ENCODE measurements at regions not wholly inside any gene's neighbourhood (a gene's known extent, or its start where the extent isn't known, plus 50 kb on each side); places are given as distances from the start of the nearest gene placed in this dataset.
"Not testable (repeated sequence)": the region's sequence is repeated elsewhere in the genome, so short reads cannot be mapped to it uniquely, and the experiment has no call there.

DNA sequence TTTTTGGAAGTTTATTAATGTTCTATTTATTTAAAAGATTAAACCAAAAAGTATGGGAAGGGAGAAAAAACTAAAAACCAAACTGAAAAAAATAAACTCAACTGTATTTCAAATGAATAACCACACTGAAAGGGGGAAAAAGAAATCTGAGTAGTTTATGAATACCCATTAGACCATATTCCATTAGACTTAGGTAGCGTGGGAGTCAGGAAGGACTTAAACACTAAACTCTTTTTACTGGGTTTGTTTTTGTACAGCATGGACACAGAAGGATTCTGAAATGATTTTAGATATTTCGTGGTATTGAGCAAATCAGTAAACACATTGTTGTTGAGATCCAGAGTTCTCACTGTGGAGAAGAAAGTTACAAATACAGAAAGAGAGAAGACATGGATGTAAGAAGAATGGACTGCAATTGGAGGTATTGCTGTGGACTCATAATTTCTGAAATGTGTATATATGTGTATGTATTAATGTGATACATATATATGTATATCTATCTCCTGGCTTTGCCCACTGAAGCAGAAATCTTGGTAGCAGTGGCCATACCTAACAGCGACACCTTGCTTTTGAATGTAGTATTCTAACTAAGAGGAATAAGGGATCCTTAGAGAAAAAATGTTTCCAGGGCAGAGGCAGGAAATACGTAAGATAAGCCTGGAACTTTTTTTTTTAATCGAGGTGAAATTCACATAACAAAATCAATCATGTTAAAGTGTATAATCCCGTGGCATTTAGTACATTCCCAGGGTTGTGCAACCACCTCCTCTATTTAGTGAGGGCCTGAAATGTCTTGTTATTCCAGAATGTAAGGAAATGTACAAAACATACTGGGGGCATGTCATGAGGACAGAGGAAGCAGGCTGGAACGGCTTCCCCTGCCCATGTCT, 228.8 kb downstream of the SMARCA2 start:
- DNase-seq (ENCODE audit: low spot score): no peak

DNA sequence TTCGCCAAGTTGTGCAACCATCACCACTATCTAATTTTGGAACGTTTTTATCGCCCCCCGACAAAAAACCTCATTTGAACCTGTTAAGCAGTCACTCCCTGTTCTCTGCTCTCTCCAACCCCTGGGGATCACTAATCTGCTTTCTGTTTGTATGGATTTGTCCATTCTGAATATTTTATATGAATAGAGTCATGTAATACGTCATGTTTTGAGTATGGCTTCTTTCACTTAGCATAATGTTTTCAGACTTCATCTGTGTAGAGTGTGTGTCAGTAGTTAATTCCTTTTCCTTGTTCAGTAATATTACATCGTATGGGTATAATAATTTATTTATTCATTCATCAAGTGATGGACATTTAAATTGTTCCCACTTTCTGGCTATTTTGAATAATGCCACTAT, 232.2 kb downstream of the SMARCA2 start:
- no peak for DNase-seq (ENCODE audit: low spot score)

DNA sequence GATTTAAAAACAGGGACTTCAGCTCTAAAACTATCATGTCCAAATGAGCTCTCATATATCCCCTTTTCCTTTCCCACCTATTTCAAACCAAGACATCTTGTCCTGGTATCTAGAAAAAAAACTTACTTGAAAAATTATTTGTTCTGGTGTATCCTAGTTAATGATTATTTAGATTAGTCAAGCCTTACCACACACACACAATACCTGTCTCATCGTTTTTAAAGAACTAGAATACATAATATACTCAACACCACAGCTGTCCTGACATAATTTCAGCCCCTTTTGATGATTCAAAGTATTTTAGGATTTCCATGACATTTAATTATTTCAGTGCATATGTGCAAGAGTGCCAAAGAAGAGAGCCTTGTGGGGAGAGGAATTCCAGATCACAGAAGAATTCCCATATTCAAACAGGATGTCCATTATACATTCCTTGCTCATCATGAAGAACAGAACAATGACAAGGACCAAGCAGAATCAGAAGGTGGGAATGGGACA, 233.7 kb downstream of the SMARCA2 start:
- no peak for DNase-seq (ENCODE audit: low spot score)

DNA sequence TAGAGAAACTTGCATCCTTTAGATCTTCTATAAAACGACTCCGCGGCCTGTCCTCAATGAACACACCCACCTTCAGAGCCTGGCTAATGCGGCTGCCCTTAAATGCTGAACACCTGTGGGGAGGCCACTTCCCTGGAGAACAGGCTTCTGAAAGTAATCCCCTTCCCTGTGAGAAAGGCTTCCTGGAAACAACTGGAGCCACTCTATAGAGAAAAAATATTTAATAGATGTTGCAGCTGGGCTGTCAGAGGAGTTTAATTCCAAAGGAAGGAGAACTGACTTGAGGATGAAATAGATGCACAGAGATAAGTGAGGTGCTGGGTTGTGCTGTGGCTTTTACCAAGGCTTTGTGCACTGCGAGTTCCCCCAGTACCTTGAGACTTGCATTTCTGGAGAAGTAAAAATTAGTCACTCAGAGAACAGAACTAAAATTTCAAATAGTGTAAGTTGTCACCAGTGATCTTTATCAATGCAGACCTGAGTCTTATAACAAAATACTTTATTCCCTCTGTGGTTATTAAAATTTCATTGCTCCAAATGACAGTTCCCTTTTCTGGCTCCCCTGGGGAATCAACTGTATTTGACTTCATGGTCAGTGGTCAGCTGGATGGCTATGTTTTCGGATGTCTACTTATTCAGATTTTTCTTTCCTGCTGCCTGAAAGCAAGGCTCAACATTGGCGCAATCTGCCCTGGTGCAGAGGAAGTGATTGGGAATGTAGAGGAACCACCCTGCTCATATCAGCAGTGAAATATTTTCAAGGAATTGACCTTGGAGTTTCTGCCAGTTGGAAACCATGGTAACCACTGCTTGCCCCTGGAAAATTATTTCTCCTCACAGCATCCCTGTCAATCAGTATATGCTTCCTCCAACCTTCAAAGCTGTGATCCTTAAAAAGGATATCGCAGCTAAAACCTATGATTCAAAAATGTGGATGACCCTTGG, 238.8 kb downstream of the SMARCA2 start:
- DNase-seq (ENCODE audit: low spot score): no peak

DNA sequence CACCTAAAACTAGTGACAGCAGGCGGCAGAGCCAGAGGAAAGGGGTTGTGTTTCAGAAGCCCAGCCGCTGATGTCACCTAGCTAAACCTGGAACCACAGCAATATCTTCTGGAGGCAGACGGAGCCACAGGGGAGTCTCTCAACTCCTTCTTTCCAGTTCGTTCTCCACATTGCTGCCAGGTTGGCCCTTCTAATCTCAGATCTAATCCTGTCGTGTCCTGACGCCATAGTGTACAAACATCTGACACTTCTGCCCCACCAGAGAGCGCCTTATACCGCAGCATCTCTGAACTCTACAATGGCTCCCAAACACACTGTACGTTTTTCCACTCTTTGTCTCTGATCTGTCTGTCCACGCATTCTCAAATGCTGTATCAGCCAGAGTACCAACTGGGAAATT, 240.0 kb downstream of the SMARCA2 start:
- DNase-seq (ENCODE audit: low spot score): no peak

DNA sequence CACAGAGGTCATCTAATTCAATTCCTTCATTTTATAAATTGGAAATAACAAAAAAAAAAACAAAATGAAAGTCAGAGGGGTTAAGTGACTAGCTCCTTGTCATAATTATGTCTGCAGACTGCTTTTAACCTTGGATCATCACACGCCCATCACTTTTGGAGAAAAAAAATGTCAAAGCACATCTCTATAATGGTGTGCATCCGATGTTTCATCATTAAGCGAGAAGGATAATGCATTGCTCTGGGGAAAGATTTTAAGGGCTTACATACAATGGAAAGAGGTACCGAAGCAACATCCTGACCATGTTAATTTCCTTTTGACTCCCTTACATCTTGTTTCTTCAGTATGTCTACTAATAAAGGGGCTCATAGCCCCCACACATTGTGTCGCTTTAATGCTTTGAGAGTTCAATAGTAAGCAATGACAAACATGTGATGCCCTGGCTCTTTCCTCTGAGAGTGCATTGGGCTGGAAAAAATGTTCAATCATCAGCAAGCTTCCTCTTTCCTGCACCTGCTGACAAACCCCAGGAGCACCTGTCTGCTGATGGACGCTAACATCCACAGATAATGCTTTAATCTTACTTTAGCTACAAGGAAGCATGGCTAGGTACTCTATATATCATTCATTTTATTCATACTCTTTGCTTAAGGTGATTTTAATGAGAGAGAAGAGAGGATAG, 242.2 kb downstream of the SMARCA2 start:
- DNase-seq (ENCODE audit: low spot score): no peak

DNA sequence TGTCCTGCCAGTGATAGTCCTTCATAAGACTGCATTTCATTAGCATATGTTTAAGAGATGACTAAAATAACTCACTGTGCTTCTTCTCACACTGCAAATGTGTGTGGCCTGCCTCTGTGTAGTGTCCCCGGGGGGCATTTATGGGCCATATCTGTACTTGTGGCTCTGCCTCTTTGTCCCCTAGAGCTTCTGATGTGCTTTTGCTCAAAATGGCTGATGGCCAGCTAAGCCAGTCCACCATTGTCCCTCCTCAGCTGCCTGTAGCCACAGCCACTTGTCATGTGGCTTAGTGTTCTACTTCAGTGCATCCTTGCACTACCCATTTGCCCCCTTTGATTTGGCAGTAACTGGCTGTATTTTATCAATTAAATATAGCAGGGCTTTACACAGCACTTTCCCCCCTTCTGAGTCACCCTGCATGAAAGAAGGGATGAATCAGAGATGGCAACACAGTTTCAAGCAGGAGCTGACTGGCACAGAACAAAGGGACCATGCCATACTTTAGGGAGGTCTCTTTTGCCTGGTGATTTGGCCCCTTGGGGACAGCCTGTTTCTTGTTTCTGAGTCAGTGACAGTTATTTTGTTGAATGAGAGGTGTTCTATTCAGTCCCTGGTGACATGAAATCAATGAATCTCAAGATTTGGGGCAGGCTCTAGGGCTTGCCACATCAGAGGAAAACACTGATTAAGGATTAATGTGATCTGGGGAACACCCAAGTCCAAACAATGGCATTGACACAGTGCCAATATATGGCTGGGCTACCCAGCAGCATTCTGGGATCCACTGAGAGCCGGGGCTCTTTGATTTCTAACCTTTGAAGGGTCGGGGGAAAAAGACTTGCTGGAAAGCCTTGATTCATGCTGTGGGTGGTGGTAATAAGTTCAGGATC, 245.5 kb downstream of the SMARCA2 start:
- DNase-seq (ENCODE audit: low spot score): peak; percentile 65

DNA sequence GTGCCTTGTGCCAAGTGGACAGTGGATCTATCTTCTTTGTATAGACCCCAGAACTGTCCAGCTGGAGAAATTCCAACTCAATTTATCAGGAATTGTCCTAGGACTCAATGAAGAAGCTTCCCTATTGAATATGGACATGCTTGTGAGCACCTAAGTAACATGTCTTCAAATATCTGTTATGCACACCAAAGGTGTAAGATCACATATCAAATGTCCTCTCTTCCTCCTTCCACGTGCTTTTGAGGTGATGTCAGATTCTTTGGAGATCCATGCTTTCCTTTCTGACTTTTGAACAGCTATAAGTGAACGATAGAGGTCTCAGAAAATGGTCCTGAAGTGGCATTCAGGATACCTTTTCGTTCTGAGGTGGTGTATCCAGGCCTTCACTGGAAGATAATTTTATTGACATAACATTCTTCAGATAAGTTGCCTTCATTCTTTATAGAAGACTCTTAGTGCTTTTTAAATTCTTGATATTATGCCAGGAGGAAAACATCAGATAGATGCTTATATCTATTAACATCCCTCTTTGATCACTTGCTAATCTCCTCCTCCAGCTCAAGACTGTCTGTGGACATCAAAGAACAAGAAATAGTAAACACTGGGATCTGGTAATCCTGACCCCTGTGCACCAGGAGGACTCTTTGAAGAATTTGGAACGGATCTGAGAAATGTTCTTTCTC, 246.4 kb downstream of the SMARCA2 start:
- DNase-seq (ENCODE audit: low spot score): no peak

DNA sequence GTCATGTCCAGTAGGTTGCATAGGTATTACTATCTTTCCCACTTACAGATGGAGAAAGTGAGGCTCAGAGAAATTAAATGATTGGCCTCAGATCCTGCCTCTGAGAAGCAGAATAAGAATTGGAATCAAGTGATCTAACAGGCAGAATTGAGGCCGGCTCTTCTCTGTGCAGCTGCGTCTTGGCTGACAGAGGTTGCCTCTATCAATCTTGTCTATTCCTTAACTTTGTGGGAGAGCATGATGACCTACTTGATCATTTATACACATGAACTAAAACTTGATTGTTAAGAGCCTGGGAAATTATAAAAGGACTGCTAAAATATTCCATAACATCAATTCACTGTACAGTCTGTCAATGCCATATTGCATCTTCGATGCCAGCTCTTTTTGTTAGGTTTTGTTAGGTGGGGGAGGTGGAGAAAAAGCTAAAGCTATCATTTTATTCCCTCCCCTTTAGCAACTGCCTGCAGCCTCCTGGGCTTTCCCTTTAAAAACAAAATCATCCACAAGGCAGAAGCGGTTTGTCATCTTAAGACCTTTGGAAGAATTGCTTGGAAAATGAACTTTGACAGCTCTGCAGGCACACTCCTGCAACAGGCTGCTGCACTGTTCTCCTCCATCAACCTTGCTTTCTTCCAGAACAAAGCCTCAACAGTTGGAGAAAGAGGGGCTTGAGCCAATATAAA, 247.4 kb downstream of the SMARCA2 start:
- DNase-seq (ENCODE audit: low spot score): no peak

DNA sequence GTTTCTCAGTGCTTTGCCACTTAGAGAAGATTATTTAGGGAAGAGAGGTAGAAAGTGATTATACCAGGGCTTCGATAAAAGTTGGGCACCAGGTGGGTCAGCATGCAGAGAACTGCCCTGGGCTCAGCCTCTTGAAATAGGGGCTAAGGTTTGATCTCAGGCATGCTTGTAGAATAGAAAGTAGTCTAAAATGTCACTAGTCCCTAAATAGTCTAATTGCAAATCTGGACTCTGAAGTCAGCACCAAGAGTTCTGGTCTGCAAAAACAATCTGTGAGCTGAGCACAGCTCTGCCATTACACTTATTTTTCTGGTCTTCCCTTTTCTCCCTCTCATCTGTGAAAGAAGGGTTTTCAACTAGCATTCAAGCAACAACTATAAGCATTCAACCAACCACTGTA, 248.0 kb downstream of the SMARCA2 start:
- DNase-seq (ENCODE audit: low spot score): no peak

DNA sequence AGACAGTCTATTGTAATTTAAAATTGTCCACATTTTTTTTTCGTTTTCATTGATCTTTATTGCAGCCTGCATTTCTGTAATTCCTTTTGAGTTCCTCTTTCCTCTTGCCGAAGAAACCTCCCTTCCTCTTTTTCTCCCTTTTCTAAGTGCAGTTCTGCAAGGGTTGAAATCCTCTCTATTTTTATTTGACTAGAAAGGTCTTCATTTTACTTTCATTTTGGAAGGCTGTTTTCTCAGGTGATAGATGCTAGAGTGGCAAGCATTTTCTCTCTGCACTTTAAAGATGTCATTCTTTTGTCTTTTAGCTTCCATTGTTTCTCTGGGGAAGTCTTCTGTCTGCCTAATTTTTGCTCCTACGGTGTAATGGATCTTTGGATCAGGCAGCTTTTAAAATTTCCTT, 248.5 kb downstream of the SMARCA2 start:
- DNase-seq (ENCODE audit: low spot score): no peak

DNA sequence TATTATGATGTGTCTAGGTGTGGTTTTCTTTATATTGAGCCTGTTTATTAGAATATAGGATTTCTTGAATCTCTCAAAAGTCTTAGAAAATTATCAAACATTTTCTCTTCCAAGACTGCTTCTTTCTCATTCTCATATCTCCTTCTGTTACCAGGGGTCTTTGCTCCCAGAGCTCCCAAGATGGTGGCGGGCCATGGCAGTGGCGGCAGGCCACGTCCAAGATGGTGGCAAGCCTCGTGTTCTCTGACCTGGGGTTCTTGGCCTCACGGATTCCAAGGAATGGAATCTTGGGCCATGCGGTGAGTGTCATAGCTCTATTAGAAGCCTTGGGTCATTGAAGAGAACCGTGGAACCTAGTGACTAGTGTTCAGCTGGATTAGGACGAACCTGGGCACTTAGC, 248.9 kb downstream of the SMARCA2 start:
- no peak for DNase-seq (ENCODE audit: low spot score)

DNA sequence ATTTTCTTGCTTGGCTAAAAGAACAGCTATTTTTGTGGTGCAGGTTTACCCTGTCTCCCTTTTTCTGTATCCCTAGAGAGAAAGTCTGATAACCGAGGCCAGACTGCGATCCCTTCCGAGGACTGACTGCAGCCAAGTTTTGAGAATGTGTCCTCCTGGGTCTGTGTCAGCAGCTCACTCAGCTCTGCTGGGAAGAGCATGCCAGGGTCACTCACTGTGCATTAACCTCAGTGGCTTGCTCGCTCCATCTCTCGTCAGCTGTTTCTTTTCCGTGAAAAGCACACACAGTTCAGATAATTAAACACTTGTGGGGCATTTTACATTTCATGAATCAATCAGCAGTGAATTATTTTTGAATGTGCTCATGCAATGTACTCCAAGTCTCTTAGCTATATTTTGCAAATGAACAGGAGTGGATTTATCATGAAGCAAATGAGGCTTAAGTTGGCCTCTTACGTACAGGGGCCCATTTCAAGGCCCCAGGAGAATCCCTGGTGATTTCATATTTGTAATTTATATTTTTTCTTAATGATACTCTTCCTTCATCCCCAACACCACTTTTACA, 252.1 kb downstream of the SMARCA2 start:
- DNase-seq (ENCODE audit: low spot score): no peak

DNA sequence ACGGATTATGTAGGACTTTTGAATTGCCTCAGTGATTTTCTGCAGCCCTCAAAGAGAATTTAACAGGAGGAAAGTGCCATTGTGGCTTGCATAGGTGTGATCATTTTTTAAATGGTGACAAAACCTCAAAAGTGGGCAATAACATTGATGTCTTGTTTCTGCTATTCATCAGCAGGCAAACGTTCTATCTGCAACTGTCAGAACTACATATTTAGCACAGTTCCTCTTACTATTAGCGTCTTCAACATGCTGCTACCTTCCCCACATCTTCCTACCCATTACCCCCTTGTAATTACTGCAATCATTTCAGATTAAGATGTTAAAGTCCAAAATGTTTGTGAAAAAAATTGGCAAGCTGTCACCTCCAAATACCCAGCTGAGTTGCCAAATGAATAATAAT, 254.6 kb downstream of the SMARCA2 start:
- no peak for DNase-seq (ENCODE audit: low spot score)

DNA sequence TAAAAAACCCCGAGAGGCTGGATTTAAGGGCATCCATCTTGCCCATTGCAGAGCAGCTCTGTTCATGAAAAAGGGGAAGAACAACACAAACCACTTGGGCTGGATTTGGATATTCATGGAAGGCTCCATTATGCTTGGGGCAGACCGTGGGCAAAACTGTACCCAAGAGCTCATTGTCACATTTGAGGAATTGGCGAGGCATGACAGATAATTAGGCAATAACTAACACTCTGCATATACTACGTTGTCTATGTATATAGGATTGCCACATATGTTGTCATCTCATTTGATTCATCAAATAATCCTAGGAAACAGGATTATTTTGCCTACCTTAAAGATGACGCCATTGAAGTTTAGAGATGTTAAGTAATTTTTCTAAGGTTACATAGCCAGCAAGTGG, 255.4 kb downstream of the SMARCA2 start:
- no peak for DNase-seq (ENCODE audit: low spot score)

DNA sequence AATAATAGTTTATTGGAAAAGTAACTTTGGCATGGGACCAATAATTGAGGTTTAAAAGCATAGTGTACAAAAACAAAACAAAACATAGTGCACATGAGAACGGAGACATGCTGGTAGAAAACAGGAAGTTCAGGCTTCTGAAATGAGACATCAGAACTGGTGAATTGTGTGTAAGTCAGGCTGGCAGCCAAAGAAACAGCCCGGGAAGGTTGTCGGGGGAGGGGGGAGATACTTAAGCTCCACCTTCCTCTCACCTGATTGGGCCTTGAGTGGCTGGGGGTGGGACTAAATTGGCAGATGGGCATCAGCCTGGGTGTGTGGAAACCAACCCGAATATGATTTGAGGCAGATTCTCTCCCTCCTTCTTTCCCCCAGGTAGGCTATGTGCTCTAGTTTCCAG, 256.3 kb downstream of the SMARCA2 start:
- no peak for DNase-seq (ENCODE audit: low spot score)

DNA sequence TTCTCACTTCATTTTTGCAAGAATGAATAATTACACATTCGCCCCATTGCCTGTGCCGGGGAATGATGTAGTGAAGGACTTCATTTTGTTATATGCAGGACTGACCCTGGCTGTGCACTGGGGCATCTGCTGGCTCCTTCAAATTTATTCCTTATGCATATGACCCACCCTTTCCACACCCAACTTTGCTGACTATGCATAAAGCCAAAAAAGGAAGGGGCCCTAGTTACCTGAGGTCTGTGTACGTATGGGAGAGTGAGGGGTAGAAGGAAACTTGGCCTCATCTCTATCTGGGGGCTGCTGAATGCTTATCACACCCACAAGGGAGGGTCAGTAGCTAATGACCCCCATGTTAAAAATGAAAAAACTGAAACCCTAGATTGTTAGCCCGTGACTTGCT, 259.6 kb downstream of the SMARCA2 start:
- DNase-seq (ENCODE audit: low spot score): no peak

DNA sequence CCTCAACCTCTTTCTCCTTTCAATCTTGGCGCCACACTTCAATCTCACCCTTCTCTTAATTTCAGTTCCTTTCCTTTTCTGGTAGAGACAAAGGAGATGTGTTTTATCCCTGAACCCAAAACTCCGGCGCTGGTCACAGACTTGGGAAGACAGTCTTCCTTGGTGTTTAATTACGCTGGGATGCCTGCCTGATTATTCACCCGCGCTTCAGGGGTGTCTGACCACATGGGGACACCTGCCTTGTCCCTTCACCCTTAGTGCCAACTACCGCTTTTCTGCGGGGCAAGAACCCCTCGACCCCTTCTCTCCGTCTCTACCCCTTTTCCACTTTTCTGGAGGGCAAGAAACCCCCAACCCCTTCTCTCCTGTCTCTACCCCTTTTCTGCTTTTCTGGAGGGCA, 261.1 kb downstream of the SMARCA2 start:
- DNase-seq (ENCODE audit: low spot score): no peak

DNA sequence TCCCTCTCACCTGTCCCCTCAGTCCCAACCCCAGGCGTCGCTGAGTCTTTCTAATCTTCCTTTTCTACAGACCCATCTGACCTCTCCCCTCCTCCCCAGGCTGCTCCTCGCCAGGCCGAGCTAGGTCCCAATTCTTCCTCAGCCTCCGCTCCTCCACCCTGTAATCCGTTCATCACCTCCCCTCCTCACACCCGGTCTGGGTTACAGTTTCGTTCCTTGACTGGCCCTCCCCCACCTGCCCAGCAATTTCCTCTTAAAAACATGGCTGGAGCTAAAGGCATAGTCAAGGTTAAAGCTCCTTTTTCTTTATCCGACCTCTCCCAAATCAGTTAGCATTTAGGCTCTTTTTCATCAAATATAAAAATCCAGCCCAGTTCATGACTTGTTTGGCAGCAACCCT, 262.0 kb downstream of the SMARCA2 start:
- DNase-seq (ENCODE audit: low spot score): not testable (repeated sequence)

DNA sequence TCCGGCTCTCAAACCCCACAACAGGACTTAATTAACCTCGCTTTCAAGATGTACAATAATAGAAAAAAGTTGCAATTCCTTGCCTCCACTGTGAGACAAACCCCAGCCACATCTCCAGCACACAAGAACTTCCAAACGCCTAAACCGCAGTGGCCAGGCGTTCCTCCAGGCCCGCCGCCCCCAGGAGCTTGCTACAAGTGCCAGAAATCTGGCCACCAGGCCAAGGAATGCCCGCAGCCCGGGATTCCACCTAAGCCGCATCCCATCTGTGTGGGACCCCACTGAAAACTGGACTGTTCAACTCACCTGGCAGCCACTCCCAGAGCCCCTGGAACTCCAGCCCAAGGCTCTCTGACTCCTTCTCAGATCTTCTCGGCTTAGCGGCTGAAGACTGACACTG, 262.5 kb downstream of the SMARCA2 start:
- DNase-seq (ENCODE audit: low spot score): not testable (repeated sequence)

Data from COLO829 (cell line).